Loucy (cell line): ENCODE measurements at regions not wholly inside any gene's neighbourhood (a gene's known extent, or its start where the extent isn't known, plus 50 kb on each side); places are given as distances from the start of the nearest gene placed in this dataset.

Experiments
- CTCF ChIP-seq: fragments of 200-600 bp; sonication (generic); conservative IDR thresholded peaks from 2 replicates; pipeline ENCODE4 v1.5.1; 2014; ENCODE audit warnings: mild to moderate bottlenecking, antibody characterized with exemption, low read length
- EZH2phosphoT487 ChIP-seq: fragments of 200-600 bp; IDR thresholded peaks from 2 replicates; pipeline ENCODE4 v1.6.1; 2018; ENCODE audit warnings: antibody characterized with exemption, mild to moderate bottlenecking, moderate library complexity, borderline replicate concordance

- TF ChIP-seq EZH2phosphoT487 (no peak), CTCF (no peak)
Measured at GRCh38 chr16:11430601-11431317, 85.5 kb downstream of the RMI2 start.
